ENCODE measurements at regions not wholly inside any gene's neighbourhood (a gene's known extent, or its start where the extent isn't known, plus 50 kb on each side); places are given as distances from the start of the nearest gene placed in this dataset.
A peak's percentile ranks its signal among the peaks of the same experiment; 100 is the strongest.

DNA sequence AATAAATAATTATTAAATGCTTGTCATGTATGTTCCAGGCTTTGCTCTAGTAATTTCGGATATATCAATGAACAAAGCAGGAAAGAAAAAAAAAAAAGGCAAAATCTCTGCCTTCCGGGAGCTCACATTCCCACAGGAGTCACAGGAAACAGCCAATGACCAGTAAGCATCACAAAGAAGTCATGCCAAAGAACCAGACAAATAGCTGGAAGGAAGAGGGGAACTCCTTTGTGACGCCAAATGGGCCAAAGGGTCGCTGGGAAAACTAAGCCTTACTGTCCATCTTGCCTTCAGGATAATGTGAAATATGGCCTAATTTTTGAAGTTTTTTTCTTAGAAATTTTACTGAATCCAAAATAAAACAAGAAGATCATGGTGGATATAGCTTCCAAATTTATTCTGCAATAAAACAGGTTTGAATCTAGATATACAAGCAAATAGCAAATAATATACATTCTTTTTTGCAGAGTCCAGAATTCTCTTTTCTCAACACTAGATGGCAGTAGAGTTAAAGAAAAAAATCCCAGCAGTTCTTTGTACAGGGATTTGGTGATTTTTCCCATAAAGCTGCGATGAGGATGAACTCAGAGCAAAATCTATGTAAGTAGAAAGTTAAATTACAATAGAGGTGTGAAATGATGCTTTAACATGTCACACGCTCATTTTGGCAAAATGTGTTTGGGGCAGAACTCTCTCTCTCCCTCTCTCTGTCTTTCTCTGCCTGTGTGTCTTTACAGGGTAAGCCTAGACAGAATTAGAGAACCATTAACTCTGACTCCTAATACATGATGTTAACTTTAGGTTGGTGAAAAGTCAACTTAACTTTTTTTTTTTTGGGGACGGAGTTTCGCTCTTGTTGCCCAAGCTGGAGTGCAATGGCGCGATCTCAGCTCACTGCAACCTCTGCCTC is 60.0 kb upstream of the TUT7 start:
- DNase-seq (peak; percentile 25 to 40), FAIRE-seq (no peak)
- no peak overlapping the region for H3K27ac ChIP-seq (ENCODE audit: low read depth in 1 of 3, low read length in 2 of 3)
- WGBS, 3 donors = 61 to 64% (median 63%) methylated on average over 10 of the region's 10 CpGs
- H3K4me3 ChIP-seq (ENCODE audit: low read depth in 1 of 3, low read length in 3 of 3) = no peak overlapping the region
- no peaks in the 10 kb centered on the region for H3K4me1 ChIP-seq (ENCODE audit: control insufficient read depth in 3 of 3, insufficient read depth in 2 of 3, low read depth in 1 of 3, low read length in 2 of 3)
- H3K9me3 ChIP-seq (ENCODE audit: control insufficient read depth in 2 of 2, insufficient read depth in 1 of 2, low read depth in 1 of 2, low read length in 1 of 2) = no peaks in the 10 kb centered on the region
- no peaks in the 10 kb centered on the region for H3K36me3 ChIP-seq (ENCODE audit: control insufficient read depth in 3 of 3, insufficient read depth in 2 of 3, low read depth in 1 of 3, low read length in 3 of 3)
- peaks cover 0 to 3% (median 0%) of the 10 kb centered on the region in 3 donors for H3K27me3 ChIP-seq (ENCODE audit: control insufficient read depth in 3 of 3, insufficient read depth in 3 of 3, low read length in 3 of 3)

DNA sequence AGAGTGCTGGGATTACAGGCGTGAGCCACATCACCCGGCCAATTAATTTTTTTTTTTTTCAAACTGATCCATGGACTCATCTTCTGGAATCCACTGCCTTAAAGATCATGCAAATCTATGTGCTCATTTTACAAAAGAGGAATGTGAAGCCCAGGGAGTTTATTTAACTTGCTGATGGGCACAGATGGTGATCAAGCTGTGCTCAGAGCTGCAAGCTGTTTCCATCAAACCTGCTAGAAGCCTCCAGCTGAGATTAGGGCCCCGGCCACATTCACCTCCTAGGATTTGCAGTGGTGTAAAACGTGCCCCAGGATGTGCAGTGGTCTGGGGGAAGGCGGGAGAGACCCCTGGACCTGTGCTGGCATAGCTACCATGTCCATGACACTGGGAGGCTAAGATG is 56.1 kb upstream of the TUT7 start:
- no peaks in the 10 kb centered on the region for H3K9me3 ChIP-seq (ENCODE audit: control insufficient read depth in 2 of 2, insufficient read depth in 1 of 2, low read depth in 1 of 2, low read length in 1 of 2)
- no peak overlapping the region for H3K4me3 ChIP-seq (ENCODE audit: low read depth in 1 of 3, low read length in 3 of 3)
- peaks cover 0 to 3% (median 0%) of the 10 kb centered on the region in 3 donors for H3K27me3 ChIP-seq (ENCODE audit: control insufficient read depth in 3 of 3, insufficient read depth in 3 of 3, low read length in 3 of 3)
- WGBS, 3 donors = 69 to 78% (median 77%) methylated on average over 5 of the region's 5 CpGs
- peaks cover 0 to 17% (median 0%) of the 10 kb centered on the region in 3 donors for H3K4me1 ChIP-seq (ENCODE audit: control insufficient read depth in 3 of 3, insufficient read depth in 2 of 3, low read depth in 1 of 3, low read length in 2 of 3)
- DNase-seq (no peak), FAIRE-seq (no peak)
- no peaks in the 10 kb centered on the region for H3K36me3 ChIP-seq (ENCODE audit: control insufficient read depth in 3 of 3, insufficient read depth in 2 of 3, low read depth in 1 of 3, low read length in 3 of 3)
- H3K27ac ChIP-seq (ENCODE audit: low read depth in 1 of 3, low read length in 2 of 3) = no peak overlapping the region

DNA sequence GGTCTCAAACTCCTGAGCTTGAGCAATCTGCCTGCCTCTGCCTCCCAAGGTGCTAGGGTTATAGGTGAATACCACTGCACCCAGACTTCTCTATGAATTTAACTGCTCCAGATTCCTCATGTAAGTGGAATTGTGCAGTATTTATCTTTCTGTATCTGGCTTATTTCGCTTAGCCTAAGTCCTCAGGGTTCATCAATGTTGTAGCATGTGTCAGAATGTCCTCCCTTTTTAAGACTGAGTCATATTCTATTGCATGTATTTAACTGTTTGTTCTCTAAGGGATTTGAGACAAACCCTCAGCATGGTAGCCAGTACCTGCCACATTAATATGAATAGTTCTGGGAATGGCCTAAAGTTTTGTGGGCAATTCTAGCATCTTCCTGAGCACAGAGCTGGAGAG is 53.9 kb upstream of the TUT7 start:
- Histone ChIP-seq H3K27ac (ENCODE audit: low read depth in 1 of 3, low read length in 2 of 3) (no peak overlapping the region), H3K4me1 (ENCODE audit: control insufficient read depth in 3 of 3, insufficient read depth in 2 of 3, low read depth in 1 of 3, low read length in 2 of 3) (peaks cover 0 to 17% (median 0%) of the 10 kb centered on the region in 3 donors)
- FAIRE-seq = no peak

DNA sequence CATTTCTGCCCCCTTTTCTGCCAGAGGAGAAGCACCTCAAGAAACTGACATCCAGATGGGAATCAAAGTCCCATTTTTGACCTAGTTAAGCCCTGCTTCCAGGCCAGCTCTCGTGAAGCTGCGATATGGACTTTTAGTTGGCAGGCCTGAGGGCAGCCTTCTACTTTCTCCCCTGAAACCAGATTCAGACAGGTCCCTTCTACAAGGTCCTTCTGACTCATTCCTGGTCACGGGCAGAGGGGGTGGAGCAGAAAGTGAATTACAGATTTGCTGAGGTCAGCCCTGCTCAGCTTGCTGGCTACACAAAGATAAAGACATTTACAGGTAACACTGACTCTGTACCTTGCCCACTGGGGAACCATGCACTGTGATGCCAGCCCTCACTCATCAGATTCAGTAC is 52.8 kb upstream of the TUT7 start:
- H3K36me3 ChIP-seq (ENCODE audit: control insufficient read depth in 3 of 3, insufficient read depth in 2 of 3, low read depth in 1 of 3, low read length in 3 of 3) = no peaks in the 10 kb centered on the region
- H3K27ac ChIP-seq (ENCODE audit: low read depth in 1 of 3, low read length in 2 of 3) = peak overlapping the region in 1 of 3 donors; percentile 73
- WGBS, 3 donors = 15 to 57% (median 33%) methylated on average over 3 of the region's 3 CpGs
- H3K27me3 ChIP-seq (ENCODE audit: control insufficient read depth in 3 of 3, insufficient read depth in 3 of 3, low read length in 3 of 3) = peaks cover 0 to 3% (median 0%) of the 10 kb centered on the region in 3 donors
- FAIRE-seq (no peak), DNase-seq (peak; percentile 53 to 91)
- H3K4me3 ChIP-seq (ENCODE audit: low read depth in 1 of 3, low read length in 3 of 3) = no peak overlapping the region
- no peaks in the 10 kb centered on the region for H3K9me3 ChIP-seq (ENCODE audit: control insufficient read depth in 2 of 2, insufficient read depth in 1 of 2, low read depth in 1 of 2, low read length in 1 of 2)
- peaks cover 0 to 17% (median 0%) of the 10 kb centered on the region in 3 donors for H3K4me1 ChIP-seq (ENCODE audit: control insufficient read depth in 3 of 3, insufficient read depth in 2 of 3, low read depth in 1 of 3, low read length in 2 of 3)

More for the DNA sequence above, 53.9 kb upstream of the TUT7 start:
- no peaks in the 10 kb centered on the region for H3K9me3 ChIP-seq (ENCODE audit: control insufficient read depth in 2 of 2, insufficient read depth in 1 of 2, low read depth in 1 of 2, low read length in 1 of 2)
- H3K4me3 ChIP-seq (ENCODE audit: low read depth in 1 of 3, low read length in 3 of 3) = no peak overlapping the region
- H3K36me3 ChIP-seq (ENCODE audit: control insufficient read depth in 3 of 3, insufficient read depth in 2 of 3, low read depth in 1 of 3, low read length in 3 of 3) = no peaks in the 10 kb centered on the region
- WGBS, 3 donors = 77 to 84% (median 82%) methylated on average over 1 of the region's 1 CpG
- DNase-seq = no peak
- H3K27me3 ChIP-seq (ENCODE audit: control insufficient read depth in 3 of 3, insufficient read depth in 3 of 3, low read length in 3 of 3) = peaks cover 0 to 3% (median 0%) of the 10 kb centered on the region in 3 donors

DNA sequence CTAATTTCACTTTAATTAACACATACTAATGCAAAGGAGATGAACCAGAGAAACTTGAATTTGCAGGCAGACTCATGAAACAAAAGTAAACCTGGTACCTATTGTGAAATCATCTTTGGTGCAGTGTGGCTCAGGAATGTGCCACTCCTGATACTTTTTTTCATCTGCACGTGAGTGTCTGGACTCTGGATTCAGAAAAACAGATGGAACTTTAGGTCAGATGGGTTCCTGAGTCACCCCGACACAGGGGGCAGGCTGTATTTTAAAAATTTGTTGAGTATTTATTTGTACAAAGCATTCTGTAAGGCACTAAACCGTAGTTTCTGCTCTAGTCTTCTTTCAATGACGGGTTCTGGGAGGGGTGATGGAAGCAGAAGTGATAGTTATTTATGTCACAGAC is 52.2 kb upstream of the TUT7 start:
- Histone ChIP-seq H3K4me3 (ENCODE audit: low read depth in 1 of 3, low read length in 3 of 3) (no peak overlapping the region), H3K4me1 (ENCODE audit: control insufficient read depth in 3 of 3, insufficient read depth in 2 of 3, low read depth in 1 of 3, low read length in 2 of 3) (peaks cover 0 to 17% (median 0%) of the 10 kb centered on the region in 3 donors), H3K27me3 (ENCODE audit: control insufficient read depth in 3 of 3, insufficient read depth in 3 of 3, low read length in 3 of 3) (peaks cover 0 to 3% (median 0%) of the 10 kb centered on the region in 3 donors), H3K27ac (ENCODE audit: low read depth in 1 of 3, low read length in 2 of 3) (peak overlapping the region in 1 of 3 donors; percentile 73), H3K36me3 (ENCODE audit: control insufficient read depth in 3 of 3, insufficient read depth in 2 of 3, low read depth in 1 of 3, low read length in 3 of 3) (no peaks in the 10 kb centered on the region), H3K9me3 (ENCODE audit: control insufficient read depth in 2 of 2, insufficient read depth in 1 of 2, low read depth in 1 of 2, low read length in 1 of 2) (no peaks in the 10 kb centered on the region)
- DNase-seq (peak in 1 of 2 donors; percentile 66), FAIRE-seq (no peak)
- 27 to 52% (median 37%) methylated on average over 4 of the region's 4 CpGs for WGBS, 3 donors

DNA sequence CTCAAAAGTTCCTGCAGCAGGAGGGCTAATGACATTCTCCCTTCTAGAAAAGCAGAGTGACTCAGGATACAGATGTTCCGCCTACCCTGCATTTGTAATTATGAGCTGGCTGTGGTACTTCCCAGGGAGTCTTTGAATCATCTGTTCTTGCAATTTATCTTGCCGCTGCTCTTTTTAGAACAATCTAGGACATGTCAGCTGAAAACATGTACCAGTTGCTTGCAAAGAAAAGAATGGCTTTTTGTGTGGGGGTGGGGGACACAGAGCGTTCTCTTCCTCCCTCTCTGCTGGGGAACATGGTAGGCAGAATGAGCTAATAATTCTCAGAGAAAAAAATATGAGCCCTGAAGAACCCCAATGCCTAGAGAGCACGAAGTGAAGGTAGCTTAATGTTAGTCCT is 51.7 kb upstream of the TUT7 start:
- Histone ChIP-seq H3K27ac (ENCODE audit: low read depth in 1 of 3, low read length in 2 of 3) (peak overlapping the region in 1 of 3 donors; percentile 9), H3K36me3 (ENCODE audit: control insufficient read depth in 3 of 3, insufficient read depth in 2 of 3, low read depth in 1 of 3, low read length in 3 of 3) (no peaks in the 10 kb centered on the region), H3K4me3 (ENCODE audit: low read depth in 1 of 3, low read length in 3 of 3) (no peak overlapping the region), H3K9me3 (ENCODE audit: control insufficient read depth in 2 of 2, insufficient read depth in 1 of 2, low read depth in 1 of 2, low read length in 1 of 2) (no peaks in the 10 kb centered on the region), H3K4me1 (ENCODE audit: control insufficient read depth in 3 of 3, insufficient read depth in 2 of 3, low read depth in 1 of 3, low read length in 2 of 3) (peaks cover 0 to 17% (median 0%) of the 10 kb centered on the region in 3 donors), H3K27me3 (ENCODE audit: control insufficient read depth in 3 of 3, insufficient read depth in 3 of 3, low read length in 3 of 3) (peaks cover 0 to 3% (median 0%) of the 10 kb centered on the region in 3 donors)
- DNase-seq = no peak
- WGBS, 3 donors = 35 to 59% (median 59%) methylated on average over 4 of the region's 4 CpGs
- no peak for FAIRE-seq

DNA sequence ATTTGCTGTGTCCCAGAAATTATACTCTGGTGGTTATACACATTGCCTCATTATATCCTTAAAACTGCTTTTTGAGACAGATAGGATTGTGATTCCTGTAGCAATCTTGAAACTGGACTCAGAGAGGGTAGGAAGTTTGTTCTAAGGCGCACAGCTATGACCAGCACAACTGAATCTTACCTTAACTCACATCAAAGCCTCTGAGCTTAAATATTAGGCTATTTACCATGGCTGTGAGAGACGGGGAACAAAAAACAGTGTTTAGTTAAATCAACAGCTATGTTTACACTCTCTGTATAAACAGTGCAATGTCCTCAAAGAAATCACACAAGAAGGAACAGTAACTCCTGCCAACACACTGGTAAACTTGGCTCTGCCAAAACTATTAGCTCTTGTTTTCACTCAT is 50.9 kb upstream of the TUT7 start:
- H3K27ac ChIP-seq (ENCODE audit: low read depth in 1 of 3, low read length in 2 of 3) = no peak overlapping the region
- no peak for FAIRE-seq
- WGBS, 3 donors = 46 to 64% (median 63%) methylated on average over 2 of the region's 2 CpGs

More for the DNA sequence above, 50.9 kb upstream of the TUT7 start:
- no peaks in the 10 kb centered on the region for H3K27me3 ChIP-seq (ENCODE audit: control insufficient read depth in 3 of 3, insufficient read depth in 3 of 3, low read length in 3 of 3)
- no peaks in the 10 kb centered on the region for H3K36me3 ChIP-seq (ENCODE audit: control insufficient read depth in 3 of 3, insufficient read depth in 2 of 3, low read depth in 1 of 3, low read length in 3 of 3)
- H3K4me3 ChIP-seq (ENCODE audit: low read depth in 1 of 3, low read length in 3 of 3) = no peak overlapping the region
- DNase-seq = no peak
- peaks cover 0 to 17% (median 0%) of the 10 kb centered on the region in 3 donors for H3K4me1 ChIP-seq (ENCODE audit: control insufficient read depth in 3 of 3, insufficient read depth in 2 of 3, low read depth in 1 of 3, low read length in 2 of 3)
- H3K9me3 ChIP-seq (ENCODE audit: control insufficient read depth in 2 of 2, insufficient read depth in 1 of 2, low read depth in 1 of 2, low read length in 1 of 2) = no peaks in the 10 kb centered on the region

Measured in small intestine (tissue), 7 donors.